ENCODE measurements at regions not wholly inside any gene's neighbourhood (a gene's known extent, or its start where the extent isn't known, plus 50 kb on each side); places are given as distances from the start of the nearest gene placed in this dataset.

DNA sequence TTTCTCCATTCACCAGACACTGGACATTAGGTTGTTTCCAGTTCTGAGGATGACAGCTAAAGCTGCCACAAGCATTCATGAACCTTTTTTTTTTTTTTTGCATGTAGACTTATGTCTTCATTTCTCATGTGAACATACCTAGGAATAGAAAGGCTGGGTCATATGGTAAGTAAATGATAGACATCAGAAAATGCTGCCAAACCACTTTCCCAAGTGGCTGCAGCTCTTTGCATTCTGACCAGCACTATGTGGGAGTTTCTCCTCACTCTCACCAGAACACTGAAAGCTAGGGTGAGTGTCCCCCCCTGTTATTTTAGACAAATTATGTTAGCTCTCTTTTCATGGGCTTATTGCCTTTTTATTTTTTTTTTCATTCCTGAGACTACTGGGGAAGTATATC is 197.5 kb downstream of the OTOR start (continued):
- TF ChIP-seq, protein P1, sequence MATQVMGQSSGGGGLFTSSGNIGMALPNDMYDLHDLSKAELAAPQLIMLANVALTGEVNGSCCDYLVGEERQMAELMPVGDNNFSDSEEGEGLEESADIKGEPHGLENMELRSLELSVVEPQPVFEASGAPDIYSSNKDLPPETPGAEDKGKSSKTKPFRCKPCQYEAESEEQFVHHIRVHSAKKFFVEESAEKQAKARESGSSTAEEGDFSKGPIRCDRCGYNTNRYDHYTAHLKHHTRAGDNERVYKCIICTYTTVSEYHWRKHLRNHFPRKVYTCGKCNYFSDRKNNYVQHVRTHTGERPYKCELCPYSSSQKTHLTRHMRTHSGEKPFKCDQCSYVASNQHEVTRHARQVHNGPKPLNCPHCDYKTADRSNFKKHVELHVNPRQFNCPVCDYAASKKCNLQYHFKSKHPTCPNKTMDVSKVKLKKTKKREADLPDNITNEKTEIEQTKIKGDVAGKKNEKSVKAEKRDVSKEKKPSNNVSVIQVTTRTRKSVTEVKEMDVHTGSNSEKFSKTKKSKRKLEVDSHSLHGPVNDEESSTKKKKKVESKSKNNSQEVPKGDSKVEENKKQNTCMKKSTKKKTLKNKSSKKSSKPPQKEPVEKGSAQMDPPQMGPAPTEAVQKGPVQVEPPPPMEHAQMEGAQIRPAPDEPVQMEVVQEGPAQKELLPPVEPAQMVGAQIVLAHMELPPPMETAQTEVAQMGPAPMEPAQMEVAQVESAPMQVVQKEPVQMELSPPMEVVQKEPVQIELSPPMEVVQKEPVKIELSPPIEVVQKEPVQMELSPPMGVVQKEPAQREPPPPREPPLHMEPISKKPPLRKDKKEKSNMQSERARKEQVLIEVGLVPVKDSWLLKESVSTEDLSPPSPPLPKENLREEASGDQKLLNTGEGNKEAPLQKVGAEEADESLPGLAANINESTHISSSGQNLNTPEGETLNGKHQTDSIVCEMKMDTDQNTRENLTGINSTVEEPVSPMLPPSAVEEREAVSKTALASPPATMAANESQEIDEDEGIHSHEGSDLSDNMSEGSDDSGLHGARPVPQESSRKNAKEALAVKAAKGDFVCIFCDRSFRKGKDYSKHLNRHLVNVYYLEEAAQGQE (IDR thresholded peaks at IDR 0.05; ENCODE audit: low read depth, low read length), result no peak
- no peak for TF ChIP-seq SIN3A (IDR thresholded peaks at IDR 0.05; ENCODE audit: borderline replicate concordance, low read depth, low read length)
- no peak for TF ChIP-seq RCOR1 (IDR thresholded peaks at IDR 0.05; ENCODE audit: low read length)
- no peak for TF ChIP-seq POLR2AphosphoS5 (IDR thresholded peaks at IDR 0.05; ENCODE audit: low read depth, low read length)

DNA sequence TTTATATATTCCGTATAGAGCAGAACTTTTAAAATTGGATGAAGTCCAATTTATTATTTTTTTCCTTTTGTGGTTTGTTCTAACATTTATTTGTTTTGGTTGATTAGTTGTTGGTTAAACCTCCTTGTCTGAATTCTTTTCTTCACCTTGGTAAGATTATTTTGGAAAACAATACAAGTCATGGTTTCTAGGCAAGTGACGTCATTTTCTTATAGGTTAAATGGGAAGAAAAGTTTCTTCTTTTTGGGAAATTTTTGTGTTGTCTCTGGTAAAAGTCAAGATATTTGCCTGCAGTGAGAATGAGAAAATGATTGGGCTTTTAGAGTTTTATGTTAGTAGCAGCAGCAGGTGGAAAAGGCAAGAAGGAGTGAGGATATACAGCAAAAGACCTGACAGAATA is 197.9 kb downstream of the OTOR start:
- no peaks in the 10 kb centered on the region for H3K9me2 ChIP-seq
- no peaks in the 10 kb centered on the region for H3K36me3 ChIP-seq (replicated peaks in 1 of 2; ENCODE audit: control insufficient read depth in 1 of 2, insufficient read depth in 2 of 2, low read length in 1 of 2)
- H3K79me2 ChIP-seq (ENCODE audit: insufficient read depth), result no peaks in the 10 kb centered on the region
- TF ChIP-seq RCOR1 (IDR thresholded peaks at IDR 0.05; ENCODE audit: low read length) (no peak), TEAD4 (IDR thresholded peaks at IDR 0.05; ENCODE audit: borderline replicate concordance, insufficient read depth) (no peak), SIN3A (IDR thresholded peaks at IDR 0.05; ENCODE audit: borderline replicate concordance, low read depth, low read length) (no peak)
- TF ChIP-seq, protein P2, sequence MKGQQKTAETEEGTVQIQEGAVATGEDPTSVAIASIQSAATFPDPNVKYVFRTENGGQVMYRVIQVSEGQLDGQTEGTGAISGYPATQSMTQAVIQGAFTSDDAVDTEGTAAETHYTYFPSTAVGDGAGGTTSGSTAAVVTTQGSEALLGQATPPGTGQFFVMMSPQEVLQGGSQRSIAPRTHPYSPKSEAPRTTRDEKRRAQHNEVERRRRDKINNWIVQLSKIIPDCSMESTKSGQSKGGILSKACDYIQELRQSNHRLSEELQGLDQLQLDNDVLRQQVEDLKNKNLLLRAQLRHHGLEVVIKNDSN (IDR thresholded peaks at IDR 0.05; ENCODE audit: borderline replicate concordance, low read depth), result no peak
- no peaks in the 10 kb centered on the region for H3K4me1 ChIP-seq (ENCODE audit: control insufficient read depth in 1 of 2, insufficient read depth in 2 of 2, low read depth in 1 of 2, low read length in 1 of 2)
- H3F3A ChIP-seq (replicated peaks; ENCODE audit: insufficient read depth), result no peaks in the 10 kb centered on the region
- 33% methylated on average over 2 of the region's 2 CpGs for WGBS (ENCODE audit: low lambda C conversion rate)
- ChIA-PET POLR2A (no interaction called here), CTCF (no interaction called here)
- no peak for DNase-seq
- 0 out of 2 replicates have a peak, but pooled peaks cover 4% of the 10 kb centered on the region for H3K9me3 ChIP-seq
- H4K20me1 ChIP-seq (ENCODE audit: insufficient read depth), result no peaks in the 10 kb centered on the region
- no peak overlapping the region for H2AFZ ChIP-seq (ENCODE audit: low read depth)
- no peak overlapping the region for H3K4me3 ChIP-seq (ENCODE audit: low read depth in 2 of 2, low read length in 1 of 2)
- H3K9ac ChIP-seq, result no peak overlapping the region
- no peak overlapping the region for H3K4me2 ChIP-seq
- no peak overlapping the region for H3K27ac ChIP-seq (ENCODE audit: low read depth in 2 of 2, low read length in 1 of 2)
- no peaks in the 10 kb centered on the region for H3K27me3 ChIP-seq (ENCODE audit: insufficient read depth)

DNA sequence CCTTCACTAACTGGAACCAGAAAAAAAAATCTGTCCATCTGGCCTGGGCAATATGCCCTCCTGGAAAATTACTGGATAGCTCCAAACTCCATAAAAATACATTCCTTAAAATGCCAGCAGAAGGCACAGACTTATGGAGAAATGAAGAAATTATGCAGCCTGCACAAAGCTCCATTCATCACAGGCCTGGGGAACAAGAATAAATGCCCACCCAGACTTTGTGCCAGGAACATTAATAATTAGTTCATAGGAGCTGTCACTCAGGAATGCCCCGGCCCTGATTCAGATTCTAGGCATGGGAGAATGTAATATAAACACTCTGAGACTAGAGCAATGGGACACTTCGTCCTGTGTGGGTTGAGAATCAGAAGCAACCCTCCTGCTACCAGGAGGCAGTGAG is 199.3 kb downstream of the OTOR start:
- no peak for DNase-seq
- Histone ChIP-seq H4K20me1 (ENCODE audit: insufficient read depth) (no peaks in the 10 kb centered on the region), H3K36me3 (replicated peaks in 1 of 2; ENCODE audit: control insufficient read depth in 1 of 2, insufficient read depth in 2 of 2, low read length in 1 of 2) (no peaks in the 10 kb centered on the region), H3K9me2 (no peaks in the 10 kb centered on the region), H3K4me3 (ENCODE audit: low read depth in 2 of 2, low read length in 1 of 2) (no peak overlapping the region), H3K4me1 (ENCODE audit: control insufficient read depth in 1 of 2, insufficient read depth in 2 of 2, low read depth in 1 of 2, low read length in 1 of 2) (no peaks in the 10 kb centered on the region), H3K4me2 (no peak overlapping the region), H3K9me3 (0 out of 2 replicates have a peak, but pooled peaks cover 4% of the 10 kb centered on the region), H3K27ac (ENCODE audit: low read depth in 2 of 2, low read length in 1 of 2) (no peak overlapping the region), H3K79me2 (ENCODE audit: insufficient read depth) (no peaks in the 10 kb centered on the region), H3F3A (replicated peaks; ENCODE audit: insufficient read depth) (no peaks in the 10 kb centered on the region), H2AFZ (ENCODE audit: low read depth) (no peak overlapping the region), H3K9ac (no peak overlapping the region), H3K27me3 (ENCODE audit: insufficient read depth) (no peaks in the 10 kb centered on the region)
- WGBS (ENCODE audit: low lambda C conversion rate), result 0% methylated on average over 2 of the region's 2 CpGs
- no peak for TF ChIP-seq ELF1 (IDR thresholded peaks at IDR 0.05)
- TF ChIP-seq, protein P3, sequence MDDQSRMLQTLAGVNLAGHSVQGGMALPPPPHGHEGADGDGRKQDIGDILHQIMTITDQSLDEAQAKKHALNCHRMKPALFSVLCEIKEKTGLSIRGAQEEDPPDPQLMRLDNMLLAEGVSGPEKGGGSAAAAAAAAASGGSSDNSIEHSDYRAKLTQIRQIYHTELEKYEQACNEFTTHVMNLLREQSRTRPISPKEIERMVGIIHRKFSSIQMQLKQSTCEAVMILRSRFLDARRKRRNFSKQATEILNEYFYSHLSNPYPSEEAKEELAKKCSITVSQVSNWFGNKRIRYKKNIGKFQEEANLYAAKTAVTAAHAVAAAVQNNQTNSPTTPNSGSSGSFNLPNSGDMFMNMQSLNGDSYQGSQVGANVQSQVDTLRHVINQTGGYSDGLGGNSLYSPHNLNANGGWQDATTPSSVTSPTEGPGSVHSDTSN (IDR thresholded peaks at IDR 0.05), result peak; percentile 52
- ChIA-PET CTCF (no interaction called here), POLR2A (no interaction called here)

Data from SK-N-SH (cell line).